PC-9 (cell line): ENCODE measurements at regions not wholly inside any gene's neighbourhood (a gene's known extent, or its start where the extent isn't known, plus 50 kb on each side); places are given as distances from the start of the nearest gene placed in this dataset.

Experiments
- CTCF ChIP-seq: fragments of 200-600 bp; sonication (generic); conservative IDR thresholded peaks from 2 replicates; pipeline ENCODE4 v1.6.1; 2017; ENCODE audit warnings: mixed run types, antibody characterized with exemption, mild to moderate bottlenecking, moderate library complexity
- EZH2 ChIP-seq: fragments of 200-600 bp; sonication (generic); IDR thresholded peaks from 2 replicates; pipeline ENCODE4 v1.8.0; 2017; ENCODE audit warnings: antibody characterized with exemption, low read depth

- TF ChIP-seq CTCF (no peak), EZH2 (no peak)
Measured at GRCh38 chr13:83681547-83681946, 200.7 kb downstream of the SLITRK1 start.
